ENCODE measurements at regions not wholly inside any gene's neighbourhood (a gene's known extent, or its start where the extent isn't known, plus 50 kb on each side); places are given as distances from the start of the nearest gene placed in this dataset.
A peak's percentile ranks its signal among the peaks of the same experiment; 100 is the strongest.

GRCh38 chr4:123529278-123529568 lies 132.6 kb downstream of the SPRY1 start:
- H3K36me3 ChIP-seq (ENCODE audit: insufficient read depth, low read length) = no peaks in the 10 kb centered on the region
- H3K4me1 ChIP-seq (ENCODE audit: insufficient read depth, low read length, severe bottlenecking) = peaks cover 6% of the 10 kb centered on the region
- no peaks in the 10 kb centered on the region for H3K79me2 ChIP-seq (ENCODE audit: insufficient read depth, low read length)
- H4K20me1 ChIP-seq (ENCODE audit: insufficient read depth, low read length) = no peaks in the 10 kb centered on the region
- H3K9me3 ChIP-seq (ENCODE audit: low read length) = peaks cover 10% of the 10 kb centered on the region
- no peaks in the 10 kb centered on the region for H3F3A ChIP-seq (ENCODE audit: insufficient read depth, low read length)
- no peaks in the 10 kb centered on the region for H3K27me3 ChIP-seq (ENCODE audit: insufficient read depth, low read length)
- no peak overlapping the region for H2AFZ ChIP-seq (ENCODE audit: low read length)
- no peak overlapping the region for H3K4me2 ChIP-seq (ENCODE audit: low read length)
- no peaks in the 10 kb centered on the region for H3K9me2 ChIP-seq (ENCODE audit: low read depth, low read length)
- no peak overlapping the region for H3K4me3 ChIP-seq (ENCODE audit: low read depth, low read length, poor library complexity, severe bottlenecking)
- no peak overlapping the region for H3K9ac ChIP-seq (ENCODE audit: low read length)
- no peak overlapping the region for H3K27ac ChIP-seq (ENCODE audit: low read depth, low read length, poor library complexity, severe bottlenecking)
- TF ChIP-seq EZH2 (IDR thresholded peaks at IDR 0.05; ENCODE audit: borderline replicate concordance, low read length) (no peak), CTCF (IDR thresholded peaks at IDR 0.05; ENCODE audit: low read length) (no peak)

- no peaks in the 10 kb centered on the region for H3K79me2 ChIP-seq (ENCODE audit: insufficient read depth, low read length)
- no peak overlapping the region for H3K4me3 ChIP-seq (ENCODE audit: low read depth, low read length, poor library complexity, severe bottlenecking)
- H3K27ac ChIP-seq (ENCODE audit: low read depth, low read length, poor library complexity, severe bottlenecking) = no peak overlapping the region
- no peaks in the 10 kb centered on the region for H3K9me2 ChIP-seq (ENCODE audit: low read depth, low read length)
- peaks cover 15% of the 10 kb centered on the region for H3K9me3 ChIP-seq (ENCODE audit: low read length)
- H3F3A ChIP-seq (ENCODE audit: insufficient read depth, low read length) = no peaks in the 10 kb centered on the region
- H3K36me3 ChIP-seq (ENCODE audit: insufficient read depth, low read length) = no peaks in the 10 kb centered on the region
- no peaks in the 10 kb centered on the region for H4K20me1 ChIP-seq (ENCODE audit: insufficient read depth, low read length)
- TF ChIP-seq EZH2 (IDR thresholded peaks at IDR 0.05; ENCODE audit: borderline replicate concordance, low read length) (no peak), CTCF (IDR thresholded peaks at IDR 0.05; ENCODE audit: low read length) (no peak)
- H3K4me1 ChIP-seq (ENCODE audit: insufficient read depth, low read length, severe bottlenecking) = peaks cover 12% of the 10 kb centered on the region
- H3K9ac ChIP-seq (ENCODE audit: low read length) = no peak overlapping the region
- H3K4me2 ChIP-seq (ENCODE audit: low read length) = no peak overlapping the region
- H3K27me3 ChIP-seq (ENCODE audit: insufficient read depth, low read length) = no peaks in the 10 kb centered on the region
- no peak overlapping the region for H2AFZ ChIP-seq (ENCODE audit: low read length)
Observed at GRCh38 chr4:123530357-123530756, 133.8 kb downstream of the SPRY1 start.

GRCh38 chr4:123535037-123535748 lies 138.6 kb downstream of the SPRY1 start:
- Histone ChIP-seq H3K4me3 (ENCODE audit: low read depth, low read length, poor library complexity, severe bottlenecking) (no peak overlapping the region), H3K79me2 (ENCODE audit: insufficient read depth, low read length) (no peaks in the 10 kb centered on the region), H3K4me2 (ENCODE audit: low read length) (peak overlapping the region; percentile 41; the same call in 1 of the 2 replicates), H3K4me1 (ENCODE audit: insufficient read depth, low read length, severe bottlenecking) (peaks cover 26% of the 10 kb centered on the region), H3K9ac (ENCODE audit: low read length) (no peak overlapping the region), H3F3A (ENCODE audit: insufficient read depth, low read length) (no peaks in the 10 kb centered on the region), H3K27ac (ENCODE audit: low read depth, low read length, poor library complexity, severe bottlenecking) (no peak overlapping the region), H3K9me2 (ENCODE audit: low read depth, low read length) (no peaks in the 10 kb centered on the region), H2AFZ (ENCODE audit: low read length) (no peak overlapping the region; the same call in 1 of the 2 replicates), H3K36me3 (ENCODE audit: insufficient read depth, low read length) (no peaks in the 10 kb centered on the region), H3K27me3 (ENCODE audit: insufficient read depth, low read length) (no peaks in the 10 kb centered on the region), H3K9me3 (ENCODE audit: low read length) (peaks cover 15% of the 10 kb centered on the region), H4K20me1 (ENCODE audit: insufficient read depth, low read length) (no peaks in the 10 kb centered on the region)
- TF ChIP-seq CTCF (IDR thresholded peaks at IDR 0.05; ENCODE audit: low read length) = no peak
